BE2C (cell line): ENCODE measurements at regions not wholly inside any gene's neighbourhood (a gene's known extent, or its start where the extent isn't known, plus 50 kb on each side); places are given as distances from the start of the nearest gene placed in this dataset.
"Not testable (repeated sequence)": the region's sequence is repeated elsewhere in the genome, so short reads cannot be mapped to it uniquely, and the experiment has no call there.

Experiments used
- DNase-seq: peaks from one replicate; pipeline ENCODE4 v3.0.0-alpha.2; 2020
- H3K27me3 ChIP-seq: fragments of 250-450 bp; sonication (Bioruptor Pico); 2 replicates; pipeline ENCODE4 v1.5.1; 2020; ENCODE audit warnings: mild to moderate bottlenecking
- H3K36me3 ChIP-seq: fragments of 250-450 bp; sonication (Bioruptor Pico); 2 replicates; pipeline ENCODE4 v1.5.1; 2020; ENCODE audit warnings: mild to moderate bottlenecking
- H3K4me1 ChIP-seq: fragments of 250-450 bp; sonication (Bioruptor Pico); 2 replicates; pipeline ENCODE4 v1.5.1; 2020
- H3K4me3 ChIP-seq: 2 replicates; pipeline ENCODE4 v1.5.1; 2011; ENCODE audit warnings: low read depth, low read length
- H3K9me3 ChIP-seq: fragments of 250-450 bp; sonication (Bioruptor Pico); 2 replicates; pipeline ENCODE4 v1.5.1; 2020
- CTCF ChIP-seq: IDR thresholded peaks from 2 replicates; pipeline ENCODE4 v1.5.1; 2012; ENCODE audit warnings: mild to moderate bottlenecking, low read depth, low read length

GRCh38 chr6:86205980-86206379 lies 563.3 kb upstream of the SYNCRIP start:
- no peaks in the 10 kb centered on the region for H3K27me3 ChIP-seq
- H3K4me3 ChIP-seq: no peak overlapping the region
- DNase-seq: no peak
- no peaks in the 10 kb centered on the region for H3K4me1 ChIP-seq
- H3K9me3 ChIP-seq: no peaks in the 10 kb centered on the region; the same call in 1 of the 2 replicates
- H3K36me3 ChIP-seq: no peaks in the 10 kb centered on the region
- TF ChIP-seq CTCF: no peak

- Histone ChIP-seq H3K27me3 (no peaks in the 10 kb centered on the region), H3K4me3 (no peak overlapping the region), H3K36me3 (no peaks in the 10 kb centered on the region), H3K9me3 (no peaks in the 10 kb centered on the region), H3K4me1 (no peaks in the 10 kb centered on the region)
- no peak for DNase-seq
- TF ChIP-seq CTCF: no peak
These were observed 560.4 kb upstream of the SYNCRIP start for GRCh38 chr6:86203044-86203443.

- no peak overlapping the region for H3K4me3 ChIP-seq
- no peak for DNase-seq
- H3K9me3 ChIP-seq: no peaks in the 10 kb centered on the region; the same call in 1 of the 2 replicates
- no peaks in the 10 kb centered on the region for H3K27me3 ChIP-seq
- TF ChIP-seq CTCF: no peak
- no peaks in the 10 kb centered on the region for H3K36me3 ChIP-seq
- H3K4me1 ChIP-seq: no peaks in the 10 kb centered on the region
These were observed 551.1 kb upstream of the SYNCRIP start for GRCh38 chr6:86193821-86194220.

- DNase-seq: peak; percentile 14
- no peaks in the 10 kb centered on the region; the same call in 1 of the 2 replicates for H3K9me3 ChIP-seq
- H3K4me3 ChIP-seq: no peak overlapping the region
- no peaks in the 10 kb centered on the region for H3K36me3 ChIP-seq
- peak; percentile 59 for TF ChIP-seq CTCF
- no peaks in the 10 kb centered on the region for H3K27me3 ChIP-seq
- H3K4me1 ChIP-seq: no peaks in the 10 kb centered on the region
These were observed 549.4 kb upstream of the SYNCRIP start for GRCh38 chr6:86192123-86192522.

- not testable (repeated sequence) for H3K4me3 ChIP-seq, H3K4me1 ChIP-seq, H3K36me3 ChIP-seq, H3K27me3 ChIP-seq, H3K9me3 ChIP-seq
- DNase-seq: peak; percentile 46
- peak; percentile 54 for TF ChIP-seq CTCF
These were observed 532.5 kb upstream of the SYNCRIP start for GRCh38 chr6:86175149-86175548.

- no peak for TF ChIP-seq CTCF
- H3K4me3 ChIP-seq: no peak overlapping the region
- DNase-seq: no peak
- H3K4me1 ChIP-seq: no peaks in the 10 kb centered on the region
- no peaks in the 10 kb centered on the region for H3K27me3 ChIP-seq
- no peaks in the 10 kb centered on the region for H3K9me3 ChIP-seq
- H3K36me3 ChIP-seq: no peaks in the 10 kb centered on the region
These were observed 512.2 kb upstream of the SYNCRIP start for GRCh38 chr6:86154852-86155251.
